ENCODE measurements at regions not wholly inside any gene's neighbourhood (a gene's known extent, or its start where the extent isn't known, plus 50 kb on each side); places are given as distances from the start of the nearest gene placed in this dataset.

DNA sequence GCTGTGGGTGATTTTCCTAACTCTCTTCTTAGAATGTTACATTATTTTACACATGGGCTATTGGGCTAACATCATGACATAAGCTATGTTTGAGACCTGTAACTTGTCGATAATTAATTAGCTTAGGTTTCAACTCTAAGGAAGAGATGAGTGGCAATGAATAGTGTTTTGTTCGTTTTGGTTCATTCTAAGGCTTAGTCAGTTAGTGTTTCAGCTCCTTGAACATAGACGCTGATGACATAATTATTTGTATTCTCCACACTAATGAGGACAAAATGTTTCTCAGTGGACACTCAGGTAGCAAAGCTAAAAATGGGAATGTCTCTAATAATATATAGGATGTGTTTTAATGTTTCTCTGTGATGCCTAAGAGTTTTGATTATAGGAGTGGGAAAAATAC lies 401.9 kb downstream of the GATA3 start:
- H3K9me3 ChIP-seq (replicated peaks; ENCODE audit: control insufficient read depth, insufficient read depth, low read length), result no peaks in the 10 kb centered on the region
- H4K20me1 ChIP-seq (replicated peaks; ENCODE audit: control insufficient read depth, extremely low read depth, insufficient read depth, low read length), result no peaks in the 10 kb centered on the region
- no peaks in the 10 kb centered on the region for H3K79me2 ChIP-seq (ENCODE audit: control insufficient read depth, insufficient read depth, low read length)
- H3K4me1 ChIP-seq (ENCODE audit: control insufficient read depth, extremely low read depth, insufficient read depth, low read length), result no peaks in the 10 kb centered on the region
- H3K4me2 ChIP-seq (ENCODE audit: insufficient read depth, low read length), result no peak overlapping the region
- POLR2A ChIA-PET, result no interaction called here
- H3K4me3 ChIP-seq (replicated peaks in 1 of 3; ENCODE audit: insufficient read depth in 1 of 3, low read depth in 1 of 3, low read length in 3 of 3), result no peak overlapping the region
- BruUV-seq (replicated peaks), result no TSS peak
- no peaks in the 10 kb centered on the region for H3K27me3 ChIP-seq (ENCODE audit: control insufficient read depth in 2 of 2, insufficient read depth in 2 of 2, low read length in 2 of 2)
- no peak overlapping the region for H3K27ac ChIP-seq (ENCODE audit: insufficient read depth, low read depth, low read length)
- intact Hi-C loops (cut with micrococcal nuclease), result no loop called here
- H3K9ac ChIP-seq (replicated peaks; ENCODE audit: extremely low read depth, insufficient read depth, low read length), result no peak overlapping the region
- H3K9me1 ChIP-seq (replicated peaks; ENCODE audit: control insufficient read depth, extremely low read depth, insufficient read depth, low read length), result no peaks in the 10 kb centered on the region
- FAIRE-seq (no peak), DNase-seq (ENCODE audit: low read depth, low spot score) (no peak)
- TF ChIP-seq POLR2AphosphoS5 (IDR thresholded peaks at IDR 0.05; ENCODE audit: insufficient read depth, low read depth, low read length), result no peak
- no peak for TF ChIP-seq EZH2 (IDR thresholded peaks at IDR 0.05; ENCODE audit: borderline replicate concordance, low read depth, low read length, severe bottlenecking)
- no peak for TF ChIP-seq FOS (IDR thresholded peaks at IDR 0.05; ENCODE audit: borderline replicate concordance, insufficient read depth, low read length)
- TF ChIP-seq MYC (IDR thresholded peaks at IDR 0.05; ENCODE audit: low read depth, low read length), result no peak
- no peak for TF ChIP-seq GATA2 (IDR thresholded peaks at IDR 0.05; ENCODE audit: insufficient read depth, insufficient read length, low read depth, low read length)
- TF ChIP-seq, protein P1, sequence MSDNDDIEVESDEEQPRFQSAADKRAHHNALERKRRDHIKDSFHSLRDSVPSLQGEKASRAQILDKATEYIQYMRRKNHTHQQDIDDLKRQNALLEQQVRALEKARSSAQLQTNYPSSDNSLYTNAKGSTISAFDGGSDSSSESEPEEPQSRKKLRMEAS (IDR thresholded peaks at IDR 0.05; ENCODE audit: insufficient read depth, insufficient read length), result no peak
- no peak overlapping the region for H2AFZ ChIP-seq (ENCODE audit: low read depth, low read length)
- H3K36me3 ChIP-seq (ENCODE audit: control insufficient read depth in 2 of 2, extremely low read depth in 1 of 2, insufficient read depth in 2 of 2, low read length in 2 of 2), result no peaks in the 10 kb centered on the region
- CTCF ChIA-PET, result no interaction called here
- dilution Hi-C loops (cut with MboI; ENCODE audit: extremely low pct_ligation_motif_present, low sequenced_read_pairs), result no loop called here

DNA sequence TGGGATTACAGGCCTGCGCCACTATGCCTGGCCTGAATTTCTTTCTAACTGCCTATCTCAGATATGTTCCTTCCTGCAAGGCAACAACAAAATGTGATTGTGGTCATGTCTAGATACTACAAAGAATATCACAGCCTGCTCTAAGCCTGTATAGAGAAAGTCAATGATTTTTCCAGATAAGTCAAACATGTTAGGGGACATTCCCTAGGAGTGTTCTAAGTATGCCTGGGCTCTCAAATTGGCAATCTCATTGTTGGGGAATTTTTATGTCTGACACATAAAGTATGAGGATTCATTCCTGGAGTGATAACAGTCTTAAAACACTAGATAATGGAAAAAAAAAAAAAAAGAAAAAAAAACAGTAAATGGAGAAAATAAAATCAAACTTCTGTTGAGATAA lies 406.1 kb downstream of the GATA3 start:
- DNase-seq (ENCODE audit: low read depth, low spot score), result no peak
- no peaks in the 10 kb centered on the region for H3K9me3 ChIP-seq (replicated peaks; ENCODE audit: control insufficient read depth, insufficient read depth, low read length)
- no peak for TF ChIP-seq EZH2 (IDR thresholded peaks at IDR 0.05; ENCODE audit: borderline replicate concordance, low read depth, low read length, severe bottlenecking)
- no peak for TF ChIP-seq POLR2A (IDR thresholded peaks at IDR 0.05; ENCODE audit: low read depth, low read length)
- TF ChIP-seq POLR2AphosphoS5 (IDR thresholded peaks at IDR 0.05; ENCODE audit: insufficient read depth, low read depth, low read length), result no peak
- TF ChIP-seq MYC (IDR thresholded peaks at IDR 0.05; ENCODE audit: low read depth, low read length), result no peak
- TF ChIP-seq, protein P2, sequence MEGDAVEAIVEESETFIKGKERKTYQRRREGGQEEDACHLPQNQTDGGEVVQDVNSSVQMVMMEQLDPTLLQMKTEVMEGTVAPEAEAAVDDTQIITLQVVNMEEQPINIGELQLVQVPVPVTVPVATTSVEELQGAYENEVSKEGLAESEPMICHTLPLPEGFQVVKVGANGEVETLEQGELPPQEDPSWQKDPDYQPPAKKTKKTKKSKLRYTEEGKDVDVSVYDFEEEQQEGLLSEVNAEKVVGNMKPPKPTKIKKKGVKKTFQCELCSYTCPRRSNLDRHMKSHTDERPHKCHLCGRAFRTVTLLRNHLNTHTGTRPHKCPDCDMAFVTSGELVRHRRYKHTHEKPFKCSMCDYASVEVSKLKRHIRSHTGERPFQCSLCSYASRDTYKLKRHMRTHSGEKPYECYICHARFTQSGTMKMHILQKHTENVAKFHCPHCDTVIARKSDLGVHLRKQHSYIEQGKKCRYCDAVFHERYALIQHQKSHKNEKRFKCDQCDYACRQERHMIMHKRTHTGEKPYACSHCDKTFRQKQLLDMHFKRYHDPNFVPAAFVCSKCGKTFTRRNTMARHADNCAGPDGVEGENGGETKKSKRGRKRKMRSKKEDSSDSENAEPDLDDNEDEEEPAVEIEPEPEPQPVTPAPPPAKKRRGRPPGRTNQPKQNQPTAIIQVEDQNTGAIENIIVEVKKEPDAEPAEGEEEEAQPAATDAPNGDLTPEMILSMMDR (IDR thresholded peaks at IDR 0.05; ENCODE audit: extremely low read depth in 1 of 2, insufficient read depth in 1 of 2, low read depth in 1 of 2, low read length in 2 of 2), result no peak
- TF ChIP-seq JUN (IDR thresholded peaks at IDR 0.05; ENCODE audit: borderline replicate concordance, insufficient read depth, insufficient read length, low read depth), result no peak
- TF ChIP-seq, protein P1 (IDR thresholded peaks at IDR 0.05; ENCODE audit: insufficient read depth, insufficient read length), result no peak
- no peak for TF ChIP-seq FOS (IDR thresholded peaks at IDR 0.05; ENCODE audit: borderline replicate concordance, insufficient read depth, low read length)
- TF ChIP-seq GATA2 (IDR thresholded peaks at IDR 0.05; ENCODE audit: insufficient read depth, insufficient read length, low read depth, low read length), result no peak
- no peaks in the 10 kb centered on the region for H3K9me1 ChIP-seq (replicated peaks; ENCODE audit: control insufficient read depth, extremely low read depth, insufficient read depth, low read length)
- no peak overlapping the region for H3K27ac ChIP-seq (ENCODE audit: insufficient read depth, low read depth, low read length)
- intact Hi-C loops (cut with micrococcal nuclease), result no loop called here
- H3K4me2 ChIP-seq (ENCODE audit: insufficient read depth, low read length), result no peak overlapping the region
- ChIA-PET CTCF (no interaction called here), POLR2A (no interaction called here)
- H4K20me1 ChIP-seq (replicated peaks; ENCODE audit: control insufficient read depth, extremely low read depth, insufficient read depth, low read length), result no peaks in the 10 kb centered on the region
- no peak overlapping the region for H3K9ac ChIP-seq (replicated peaks; ENCODE audit: extremely low read depth, insufficient read depth, low read length)
- H3K27me3 ChIP-seq (ENCODE audit: control insufficient read depth in 2 of 2, insufficient read depth in 2 of 2, low read length in 2 of 2), result no peaks in the 10 kb centered on the region
- no peak for FAIRE-seq
- no peaks in the 10 kb centered on the region for H3K79me2 ChIP-seq (ENCODE audit: control insufficient read depth, insufficient read depth, low read length)
- no peaks in the 10 kb centered on the region for H3K4me1 ChIP-seq (ENCODE audit: control insufficient read depth, extremely low read depth, insufficient read depth, low read length)
- dilution Hi-C loops (cut with MboI; ENCODE audit: extremely low pct_ligation_motif_present, low sequenced_read_pairs), result no loop called here
- H3K36me3 ChIP-seq (ENCODE audit: control insufficient read depth in 2 of 2, extremely low read depth in 1 of 2, insufficient read depth in 2 of 2, low read length in 2 of 2), result no peaks in the 10 kb centered on the region
- BruUV-seq (replicated peaks), result no TSS peak
- H3K4me3 ChIP-seq (replicated peaks in 1 of 3; ENCODE audit: insufficient read depth in 1 of 3, low read depth in 1 of 3, low read length in 3 of 3), result no peak overlapping the region
- H2AFZ ChIP-seq (ENCODE audit: low read depth, low read length), result no peak overlapping the region

Data from endothelial cell of umbilical vein (primary cell).